HG03025 (cell line): ENCODE measurements at regions not wholly inside any gene's neighbourhood (a gene's known extent, or its start where the extent isn't known, plus 50 kb on each side); places are given as distances from the start of the nearest gene placed in this dataset.
"Not testable (repeated sequence)": the region's sequence is repeated elsewhere in the genome, so short reads cannot be mapped to it uniquely, and the experiment has no call there.

ENCODE experiments used
- ATAC-seq: cut with Tn5 transposase; IDR thresholded peaks from one replicate; pipeline ENCODE4 v1.9.1; 2021; ENCODE audit warnings: mild to moderate bottlenecking, moderate library complexity; ENCODE audit not compliant: unreplicated experiment, low FRiP score

- ATAC-seq = no peak
Observed at GRCh38 chr5:92760550-92760949, 820.5 kb downstream of the NR2F1-AS1 start.

DNA sequence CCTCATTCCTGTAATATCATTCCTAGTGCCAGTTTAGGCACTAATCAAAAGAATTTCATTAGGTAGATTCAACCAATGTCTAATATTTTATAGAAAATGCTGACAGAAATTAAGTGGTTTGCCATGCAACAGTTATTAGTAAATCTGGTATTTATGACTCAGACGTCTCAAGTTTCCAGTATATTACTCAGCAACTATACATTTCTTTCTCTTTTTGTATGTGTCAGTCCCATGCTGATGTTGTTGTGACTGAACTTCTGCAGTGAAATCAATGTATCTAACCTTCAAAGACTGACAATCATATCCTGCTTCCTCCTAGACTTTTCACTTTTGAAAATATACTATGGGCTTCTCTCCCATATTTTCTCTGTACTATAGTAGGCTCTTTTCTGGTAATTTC, 822.5 kb downstream of the NR2F1-AS1 start:
- no peak for ATAC-seq

DNA sequence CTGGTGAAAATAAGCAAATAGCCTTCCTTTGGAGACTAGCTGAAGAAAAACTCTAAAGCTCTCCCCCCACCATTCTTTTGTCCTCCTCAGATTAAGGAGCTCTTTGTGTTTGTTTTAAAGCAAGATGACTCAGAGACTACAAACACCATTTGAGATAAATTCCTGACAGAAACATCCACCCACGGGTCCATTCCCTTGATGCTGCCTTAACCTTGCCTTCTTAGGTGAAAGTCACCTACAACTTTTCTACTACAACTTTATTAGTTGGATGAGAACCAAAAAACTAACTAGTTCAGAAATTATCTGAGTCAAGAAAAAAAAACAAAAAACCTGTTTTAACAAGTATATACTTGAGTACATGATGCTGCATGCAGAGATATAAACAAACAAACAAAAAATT, 831.1 kb downstream of the NR2F1-AS1 start:
- ATAC-seq = no peak

- no peak for ATAC-seq
Observed at GRCh38 chr5:92748072-92748676, 832.8 kb downstream of the NR2F1-AS1 start.

GRCh38 chr5:92741906-92742305, 839.1 kb downstream of the NR2F1-AS1 start:
- no peak for ATAC-seq

GRCh38 chr5:92734211-92734940, 846.6 kb downstream of the NR2F1-AS1 start:
- ATAC-seq = no peak

DNA sequence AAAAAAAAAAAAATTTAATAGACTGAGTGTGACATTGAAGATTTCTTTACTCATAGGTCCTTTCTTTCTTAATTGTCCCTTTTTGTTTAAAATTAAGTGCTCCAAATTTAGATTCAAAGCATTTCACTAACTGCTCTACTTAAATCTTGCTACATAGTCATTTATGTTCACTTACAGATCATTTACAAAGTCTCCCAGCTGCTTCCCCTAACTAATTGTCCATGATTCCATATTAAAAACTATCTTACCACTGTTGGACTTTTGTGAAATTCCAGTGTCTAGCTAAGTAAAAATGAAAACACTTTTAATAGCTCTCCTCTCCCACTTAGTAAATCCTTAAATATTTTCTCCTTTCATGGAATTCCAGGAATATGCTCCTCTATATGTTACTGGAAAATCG, 850.5 kb downstream of the NR2F1-AS1 start:
- ATAC-seq = no peak

- ATAC-seq = no peak
Observed at GRCh38 chr5:92729088-92729487, 851.9 kb downstream of the NR2F1-AS1 start.

- no peak for ATAC-seq
Observed at GRCh38 chr5:92715946-92716520, 865.0 kb downstream of the NR2F1-AS1 start.

DNA sequence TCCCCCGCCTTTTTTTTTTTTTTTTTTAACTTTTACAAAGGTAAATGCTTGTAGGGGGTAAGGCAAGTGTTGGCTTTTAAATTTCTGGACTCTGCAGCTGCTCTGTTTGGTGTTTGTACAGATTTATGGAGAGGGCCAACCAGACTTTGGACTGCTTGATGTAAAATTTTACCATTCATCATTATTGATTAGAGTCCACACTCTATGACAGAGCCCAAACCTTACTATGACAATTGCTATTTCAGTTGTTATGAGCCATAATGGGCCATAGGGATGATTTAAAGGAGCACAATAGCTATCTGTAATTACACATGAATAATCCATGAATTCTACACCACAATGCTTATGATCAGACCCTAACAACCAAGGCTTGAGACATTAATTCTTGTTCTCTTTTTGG, 867.2 kb downstream of the NR2F1-AS1 start:
- ATAC-seq = no peak

GRCh38 chr5:92713335-92713743, 867.7 kb downstream of the NR2F1-AS1 start:
- no peak for ATAC-seq

DNA sequence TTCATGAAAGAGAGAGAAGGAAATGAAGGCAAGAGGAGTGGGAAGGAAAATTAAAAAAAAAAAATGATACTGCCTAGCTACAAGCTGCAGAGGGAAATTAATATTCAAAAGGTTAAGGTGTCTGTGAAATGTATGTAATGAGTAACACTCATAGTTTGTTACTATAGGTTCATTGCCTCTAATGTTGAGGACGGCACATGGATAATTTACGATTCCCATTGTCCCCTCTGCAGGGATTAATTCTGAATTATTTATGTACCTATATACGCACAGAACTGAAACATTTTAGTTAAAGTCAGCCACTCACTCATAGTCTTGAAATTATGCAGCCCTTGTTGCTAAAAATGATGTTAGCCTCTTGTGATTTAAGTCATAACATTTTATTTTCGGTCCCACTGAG, 869.1 kb downstream of the NR2F1-AS1 start:
- ATAC-seq = no peak

- ATAC-seq = no peak
Observed at GRCh38 chr5:92704590-92704989, 876.4 kb downstream of the NR2F1-AS1 start.

DNA sequence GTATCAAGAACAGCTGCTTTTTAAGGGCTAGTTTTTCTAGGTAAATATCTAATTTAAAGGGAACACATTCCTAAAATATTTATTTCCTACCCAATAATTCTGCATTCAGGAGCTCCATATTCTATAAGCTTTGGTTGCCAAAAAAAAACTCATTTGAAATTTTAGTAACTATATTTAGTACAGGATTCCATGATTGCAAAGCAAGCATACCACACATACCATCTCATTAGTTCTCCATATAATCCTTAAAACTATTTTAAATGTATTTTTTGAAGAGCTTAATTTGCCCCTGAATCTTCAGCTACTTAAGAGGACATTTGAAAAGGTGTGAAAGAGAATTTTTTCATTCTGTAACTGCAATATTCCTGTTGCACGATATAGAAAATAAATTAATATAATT, 877.0 kb downstream of the NR2F1-AS1 start:
- ATAC-seq = no peak

DNA sequence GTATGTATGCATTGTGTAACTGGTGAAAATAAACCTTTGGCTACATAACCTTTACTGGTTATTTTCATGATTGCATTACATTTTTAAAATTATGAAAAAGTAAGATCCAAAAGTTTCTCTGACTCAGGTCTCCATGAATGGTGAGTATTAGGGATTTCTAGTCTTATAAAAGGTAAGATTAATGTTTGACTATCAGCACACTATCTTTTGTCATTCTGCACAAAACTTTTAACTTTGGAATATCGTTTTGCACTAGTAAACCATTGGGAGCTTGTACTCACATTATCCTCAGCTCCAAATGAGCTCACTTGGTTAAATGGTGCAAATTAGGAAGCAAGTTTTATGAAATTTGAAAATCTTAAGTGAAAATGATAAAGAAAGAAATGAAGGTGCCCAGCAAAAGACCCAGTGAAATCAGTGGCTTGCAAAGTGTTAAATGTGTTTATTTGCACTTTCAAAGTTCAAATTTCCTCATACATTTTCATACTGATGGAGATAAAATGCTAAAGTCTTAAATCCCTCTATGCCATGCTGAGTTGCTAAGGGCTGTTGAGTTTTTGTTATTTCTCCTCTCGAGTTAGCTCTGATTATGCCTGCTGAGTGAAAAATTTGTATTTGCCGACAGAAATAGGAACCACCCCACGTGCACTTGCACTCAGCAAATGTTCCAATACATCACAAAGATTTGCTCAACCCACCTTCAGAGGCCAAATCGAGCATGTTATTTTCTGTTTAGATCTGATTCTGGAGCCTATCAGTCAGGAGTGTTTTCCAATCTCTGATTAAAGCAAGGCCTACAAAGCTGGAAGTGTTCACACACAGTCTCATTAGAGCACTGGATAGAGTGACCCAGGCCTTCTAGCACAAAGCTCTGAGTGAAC, 885.7 kb downstream of the NR2F1-AS1 start:
- no peak for ATAC-seq

GRCh38 chr5:92694067-92694466, 887.0 kb downstream of the NR2F1-AS1 start:
- no peak for ATAC-seq

DNA sequence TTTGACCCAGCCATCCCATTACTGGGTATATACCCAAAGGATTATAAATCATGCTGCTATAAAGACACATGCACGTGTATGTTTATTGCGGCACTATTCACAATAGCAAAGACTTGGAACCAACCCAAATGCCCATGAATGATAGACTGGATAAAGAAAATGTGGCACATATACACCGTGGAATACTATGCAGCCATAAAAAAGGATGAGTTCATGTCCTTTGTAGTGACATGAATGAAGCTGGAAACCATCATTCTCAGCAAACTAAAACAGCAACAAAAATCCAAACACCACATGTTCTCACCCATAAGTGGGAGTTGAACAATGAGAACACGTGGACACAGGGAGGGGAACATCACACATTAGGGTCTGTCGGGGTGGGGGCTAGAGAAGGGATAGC, 889.1 kb downstream of the NR2F1-AS1 start:
- ATAC-seq = not testable (repeated sequence)

- ATAC-seq = no peak
Observed at GRCh38 chr5:92687821-92688722, 892.9 kb downstream of the NR2F1-AS1 start.

GRCh38 chr5:92678640-92679039, 902.4 kb downstream of the NR2F1-AS1 start:
- no peak for ATAC-seq
